GF-D8 (cell line): ENCODE measurements at regions not wholly inside any gene's neighbourhood (a gene's known extent, or its start where the extent isn't known, plus 50 kb on each side); places are given as distances from the start of the nearest gene placed in this dataset.

Experiments used
- DNase-seq: peaks from one replicate; lab custom pipeline; 2025; lab: John Stamatoyannopoulos, UW

GRCh38 chr5:40385544-40385943 is 294.2 kb upstream of the PTGER4 start:
- no peak for DNase-seq

GRCh38 chr5:40384782-40385390 is 294.8 kb upstream of the PTGER4 start:
- peak; percentile 76 for DNase-seq

GRCh38 chr5:40383749-40384651 is 295.7 kb upstream of the PTGER4 start:
- DNase-seq, result no peak

- no peak for DNase-seq
Measured at GRCh38 chr5:40381676-40382363, 297.9 kb upstream of the PTGER4 start.

- DNase-seq, result no peak
Measured at GRCh38 chr5:40381016-40381415, 298.7 kb upstream of the PTGER4 start.

GRCh38 chr5:40378396-40379177 is 301.1 kb upstream of the PTGER4 start:
- DNase-seq, result no peak

- DNase-seq, result no peak
Measured at GRCh38 chr5:40376566-40376965, 303.1 kb upstream of the PTGER4 start.

GRCh38 chr5:40374853-40375252 is 304.9 kb upstream of the PTGER4 start:
- no peak for DNase-seq

- no peak for DNase-seq
Measured at GRCh38 chr5:40368200-40368599, 311.5 kb upstream of the PTGER4 start.

GRCh38 chr5:40367255-40367654 is 312.5 kb upstream of the PTGER4 start:
- DNase-seq, result no peak

GRCh38 chr5:40365342-40366330 is 314.1 kb upstream of the PTGER4 start:
- DNase-seq, result no peak

GRCh38 chr5:40364441-40364840 is 315.3 kb upstream of the PTGER4 start:
- DNase-seq, result no peak

GRCh38 chr5:40361378-40361777 is 318.3 kb upstream of the PTGER4 start:
- DNase-seq, result no peak

GRCh38 chr5:40360685-40361084 is 319.0 kb upstream of the PTGER4 start:
- no peak for DNase-seq

GRCh38 chr5:40359832-40360231 is 319.9 kb upstream of the PTGER4 start:
- no peak for DNase-seq

- no peak for DNase-seq
Measured at GRCh38 chr5:40359093-40359492, 320.6 kb upstream of the PTGER4 start.

GRCh38 chr5:40356248-40356647 is 323.5 kb upstream of the PTGER4 start:
- peak; percentile 10 for DNase-seq

- no peak for DNase-seq
Measured at GRCh38 chr5:40355846-40356245, 323.9 kb upstream of the PTGER4 start.

- DNase-seq, result no peak
Measured at GRCh38 chr5:40355181-40355580, 324.5 kb upstream of the PTGER4 start.

GRCh38 chr5:40354171-40354570 is 325.5 kb upstream of the PTGER4 start:
- DNase-seq, result no peak

GRCh38 chr5:40353442-40353841 is 326.3 kb upstream of the PTGER4 start:
- no peak for DNase-seq
